Fibroblast of the aortic adventitia (primary cell): ENCODE measurements at regions not wholly inside any gene's neighbourhood (a gene's known extent, or its start where the extent isn't known, plus 50 kb on each side); places are given as distances from the start of the nearest gene placed in this dataset.

Experiments
- DNase-seq: peaks from one replicate; pipeline ENCODE4 v3.0.0-alpha.2; 2010; ENCODE audit warnings: low read depth
- H3K4me3 ChIP-seq: 2 replicates; pipeline ENCODE4 v1.5.1; 2011; ENCODE audit warnings: low read depth, mild to moderate bottlenecking, control low read depth, low read length, moderate library complexity
- TF ChIP-seq, protein P1 (sequence below): IDR thresholded peaks from 2 replicates; pipeline ENCODE4 v1.5.1; 2011; ENCODE audit warnings: mild to moderate bottlenecking, low read length, control low read depth, inconsistent platforms; ENCODE audit not compliant: insufficient read depth

- H3K4me3 ChIP-seq, result no peak overlapping the region
- TF ChIP-seq, protein P1, sequence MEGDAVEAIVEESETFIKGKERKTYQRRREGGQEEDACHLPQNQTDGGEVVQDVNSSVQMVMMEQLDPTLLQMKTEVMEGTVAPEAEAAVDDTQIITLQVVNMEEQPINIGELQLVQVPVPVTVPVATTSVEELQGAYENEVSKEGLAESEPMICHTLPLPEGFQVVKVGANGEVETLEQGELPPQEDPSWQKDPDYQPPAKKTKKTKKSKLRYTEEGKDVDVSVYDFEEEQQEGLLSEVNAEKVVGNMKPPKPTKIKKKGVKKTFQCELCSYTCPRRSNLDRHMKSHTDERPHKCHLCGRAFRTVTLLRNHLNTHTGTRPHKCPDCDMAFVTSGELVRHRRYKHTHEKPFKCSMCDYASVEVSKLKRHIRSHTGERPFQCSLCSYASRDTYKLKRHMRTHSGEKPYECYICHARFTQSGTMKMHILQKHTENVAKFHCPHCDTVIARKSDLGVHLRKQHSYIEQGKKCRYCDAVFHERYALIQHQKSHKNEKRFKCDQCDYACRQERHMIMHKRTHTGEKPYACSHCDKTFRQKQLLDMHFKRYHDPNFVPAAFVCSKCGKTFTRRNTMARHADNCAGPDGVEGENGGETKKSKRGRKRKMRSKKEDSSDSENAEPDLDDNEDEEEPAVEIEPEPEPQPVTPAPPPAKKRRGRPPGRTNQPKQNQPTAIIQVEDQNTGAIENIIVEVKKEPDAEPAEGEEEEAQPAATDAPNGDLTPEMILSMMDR, result no peak
- peak; percentile 11 for DNase-seq
Observed at GRCh38 chr12:84772281-84772680, 140.3 kb downstream of the SLC6A15 start.

DNA sequence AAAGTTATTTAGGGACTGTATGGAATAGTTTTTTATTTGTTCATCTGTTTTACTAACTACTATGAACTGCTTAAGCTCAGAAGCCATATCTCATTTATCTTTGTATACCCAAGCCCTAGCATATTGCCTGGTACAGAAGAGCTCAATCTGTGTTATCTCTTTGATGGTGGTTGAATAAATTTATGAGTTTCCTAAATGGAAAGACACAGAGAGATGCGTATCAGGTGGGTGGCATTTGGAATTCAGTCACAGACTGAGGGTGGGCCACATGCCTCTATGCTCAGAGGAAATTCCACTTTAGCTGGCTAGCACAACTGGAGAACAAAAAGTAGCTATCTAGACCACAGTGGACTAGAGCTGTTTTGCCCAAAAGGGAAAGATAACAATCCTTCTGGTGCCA is 145.5 kb downstream of the SLC6A15 start:
- no peak for DNase-seq
- TF ChIP-seq, protein P1, result no peak

GRCh38 chr12:84766375-84766774 is 146.2 kb downstream of the SLC6A15 start:
- no peak for DNase-seq
- H3K4me3 ChIP-seq, result no peak overlapping the region
- TF ChIP-seq, protein P1, result no peak

More for the DNA sequence above, 145.5 kb downstream of the SLC6A15 start:
- no peak overlapping the region for H3K4me3 ChIP-seq

DNA sequence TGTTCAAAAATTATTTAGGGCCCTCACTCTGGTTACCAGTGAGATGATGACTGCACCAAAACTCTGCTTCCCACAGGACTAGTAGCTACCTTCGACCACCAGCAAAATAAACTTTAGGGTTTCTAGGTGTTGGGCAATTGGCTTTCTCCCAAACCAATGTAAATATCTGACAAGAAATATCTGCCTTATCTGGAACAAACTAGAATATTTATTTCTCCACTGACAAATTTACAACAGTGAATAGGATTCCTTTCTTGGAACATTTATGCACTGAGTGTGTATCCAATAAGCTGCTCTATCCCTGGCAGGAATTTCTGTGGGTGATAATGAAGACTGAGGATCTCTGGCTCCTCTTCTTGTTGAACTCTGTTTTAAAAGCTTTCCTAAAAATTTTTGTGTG is 148.6 kb downstream of the SLC6A15 start:
- TF ChIP-seq, protein P1, result no peak
- DNase-seq, result peak; percentile 45

DNA sequence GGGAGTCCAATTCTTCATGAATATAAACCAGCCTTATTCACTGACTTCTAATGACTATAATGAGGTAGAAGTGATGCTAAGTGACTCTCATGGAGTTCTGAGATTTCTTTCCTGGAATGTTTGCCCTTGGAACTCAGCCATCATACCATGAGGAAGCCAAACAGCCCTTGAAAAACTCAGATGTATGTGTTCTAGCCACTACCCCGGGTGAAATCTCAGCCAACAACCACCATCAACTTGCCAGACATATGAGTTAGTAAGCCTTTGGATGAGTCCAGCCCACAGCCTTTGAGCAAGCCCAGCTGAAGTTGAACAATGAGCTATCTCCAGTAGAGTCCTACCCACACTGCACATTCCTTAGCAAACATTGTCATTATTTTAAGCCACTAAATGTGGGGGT is 149.5 kb downstream of the SLC6A15 start:
- no peak overlapping the region for H3K4me3 ChIP-seq
- DNase-seq, result peak; percentile 91
- TF ChIP-seq, protein P1, result no peak

More for the DNA sequence above, 148.6 kb downstream of the SLC6A15 start:
- no peak overlapping the region for H3K4me3 ChIP-seq

DNA sequence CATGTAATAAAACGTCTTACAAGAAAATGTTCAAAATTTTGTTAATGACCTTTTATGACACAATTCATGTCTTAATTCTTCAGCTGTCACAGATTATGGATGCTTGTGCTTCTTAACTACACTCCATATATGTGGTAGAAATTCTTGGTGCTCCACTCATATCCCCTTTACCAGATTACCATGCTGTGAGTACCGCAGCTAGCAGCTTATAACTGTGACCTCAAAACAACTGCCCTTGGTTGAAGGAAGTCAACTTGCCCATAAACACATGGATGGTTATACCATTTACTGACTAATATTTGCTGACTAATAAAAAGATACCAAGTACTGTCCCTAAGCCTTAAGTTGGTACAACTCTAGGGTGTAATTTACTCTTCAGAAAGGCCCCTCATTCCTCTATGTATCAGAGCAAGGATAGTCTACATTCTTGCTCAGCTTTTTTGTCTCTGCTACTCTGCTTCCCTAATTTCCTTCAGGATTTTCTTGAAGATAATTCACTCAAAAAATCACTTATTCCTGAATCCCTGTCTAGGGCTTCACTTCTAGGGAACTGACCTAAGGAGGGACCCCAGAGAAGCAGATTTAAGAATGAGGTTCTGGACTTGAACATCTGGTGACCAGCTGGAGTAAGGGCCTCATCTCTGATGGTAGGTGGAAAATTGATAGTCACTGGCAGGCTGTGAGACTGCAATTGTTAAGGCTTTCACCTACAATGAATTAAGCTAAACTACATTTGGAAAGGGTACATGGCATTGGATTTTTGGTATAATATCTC is 152.3 kb downstream of the SLC6A15 start:
- TF ChIP-seq, protein P1, result no peak
- DNase-seq, result no peak
- no peak overlapping the region for H3K4me3 ChIP-seq

GRCh38 chr12:84757978-84758377 is 154.6 kb downstream of the SLC6A15 start:
- TF ChIP-seq, protein P1, result no peak
- H3K4me3 ChIP-seq, result no peak overlapping the region
- peak; percentile 57 for DNase-seq
